ENCODE measurements at regions not wholly inside any gene's neighbourhood (a gene's known extent, or its start where the extent isn't known, plus 50 kb on each side); places are given as distances from the start of the nearest gene placed in this dataset.

- TF ChIP-seq, protein P1, sequence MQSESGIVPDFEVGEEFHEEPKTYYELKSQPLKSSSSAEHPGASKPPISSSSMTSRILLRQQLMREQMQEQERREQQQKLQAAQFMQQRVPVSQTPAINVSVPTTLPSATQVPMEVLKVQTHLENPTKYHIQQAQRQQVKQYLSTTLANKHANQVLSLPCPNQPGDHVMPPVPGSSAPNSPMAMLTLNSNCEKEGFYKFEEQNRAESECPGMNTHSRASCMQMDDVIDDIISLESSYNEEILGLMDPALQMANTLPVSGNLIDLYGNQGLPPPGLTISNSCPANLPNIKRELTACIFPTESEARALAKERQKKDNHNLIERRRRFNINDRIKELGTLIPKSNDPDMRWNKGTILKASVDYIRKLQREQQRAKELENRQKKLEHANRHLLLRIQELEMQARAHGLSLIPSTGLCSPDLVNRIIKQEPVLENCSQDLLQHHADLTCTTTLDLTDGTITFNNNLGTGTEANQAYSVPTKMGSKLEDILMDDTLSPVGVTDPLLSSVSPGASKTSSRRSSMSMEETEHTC (IDR thresholded peaks at IDR 0.05): no peak
- TF ChIP-seq HDAC2 (IDR thresholded peaks at IDR 0.05): no peak
- no peak for TF ChIP-seq TCFL5 (CRISPR knock-in tag; conservative IDR thresholded peaks at IDR 0.05)
Observed at GRCh38 chr14:28879573-28879996, 113.0 kb downstream of the FOXG1 start (continued).

GRCh38 chr14:28886940-28887339 lies 120.4 kb downstream of the FOXG1 start:
- TF ChIP-seq RBM17 (IDR thresholded peaks at IDR 0.05; ENCODE audit: borderline replicate concordance, low read depth, low read length) (no peak), ARID3A (IDR thresholded peaks at IDR 0.05; ENCODE audit: borderline replicate concordance, low read depth, low read length) (no peak), SP1 (CRISPR knock-in tag; IDR thresholded peaks at IDR 0.05) (no peak), MED1 (CRISPR knock-in tag; IDR thresholded peaks at IDR 0.05; ENCODE audit: borderline replicate concordance) (no peak), KAT2B (IDR thresholded peaks at IDR 0.05; ENCODE audit: low read depth, low read length) (no peak), KLF16 (IDR thresholded peaks at IDR 0.05) (no peak), ZKSCAN1 (IDR thresholded peaks at IDR 0.05; ENCODE audit: low read depth, low read length) (no peak), POLR2A (conservative IDR thresholded peaks at IDR 0.05) (no peak)
- TF ChIP-seq, protein P2, sequence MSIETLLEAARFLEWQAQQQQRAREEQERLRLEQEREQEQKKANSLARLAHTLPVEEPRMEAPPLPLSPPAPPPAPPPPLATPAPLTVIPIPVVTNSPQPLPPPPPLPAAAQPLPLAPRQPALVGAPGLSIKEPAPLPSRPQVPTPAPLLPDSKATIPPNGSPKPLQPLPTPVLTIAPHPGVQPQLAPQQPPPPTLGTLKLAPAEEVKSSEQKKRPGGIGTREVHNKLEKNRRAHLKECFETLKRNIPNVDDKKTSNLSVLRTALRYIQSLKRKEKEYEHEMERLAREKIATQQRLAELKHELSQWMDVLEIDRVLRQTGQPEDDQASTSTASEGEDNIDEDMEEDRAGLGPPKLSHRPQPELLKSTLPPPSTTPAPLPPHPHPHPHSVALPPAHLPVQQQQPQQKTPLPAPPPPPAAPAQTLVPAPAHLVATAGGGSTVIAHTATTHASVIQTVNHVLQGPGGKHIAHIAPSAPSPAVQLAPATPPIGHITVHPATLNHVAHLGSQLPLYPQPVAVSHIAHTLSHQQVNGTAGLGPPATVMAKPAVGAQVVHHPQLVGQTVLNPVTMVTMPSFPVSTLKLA (conservative IDR thresholded peaks at IDR 0.05): no peak
- TF ChIP-seq, protein P3, sequence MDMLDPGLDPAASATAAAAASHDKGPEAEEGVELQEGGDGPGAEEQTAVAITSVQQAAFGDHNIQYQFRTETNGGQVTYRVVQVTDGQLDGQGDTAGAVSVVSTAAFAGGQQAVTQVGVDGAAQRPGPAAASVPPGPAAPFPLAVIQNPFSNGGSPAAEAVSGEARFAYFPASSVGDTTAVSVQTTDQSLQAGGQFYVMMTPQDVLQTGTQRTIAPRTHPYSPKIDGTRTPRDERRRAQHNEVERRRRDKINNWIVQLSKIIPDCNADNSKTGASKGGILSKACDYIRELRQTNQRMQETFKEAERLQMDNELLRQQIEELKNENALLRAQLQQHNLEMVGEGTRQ (CRISPR knock-in tag; IDR thresholded peaks at IDR 0.05): no peak
- H4K20me1 ChIP-seq (replicated peaks; ENCODE audit: control insufficient read depth, insufficient read depth, low read length): no peaks in the 10 kb centered on the region
- ATAC-seq (no peak), DNase-seq (ENCODE audit: extremely low read depth in 1 of 4, low spot score in 3 of 4) (no peak), FAIRE-seq (no peak)
- no peaks in the 10 kb centered on the region for H3K36me3 ChIP-seq (ENCODE audit: control insufficient read depth, insufficient read depth, low read length)
- H3K27ac ChIP-seq (ENCODE audit: extremely low read depth, low read depth, low read length): no peak overlapping the region
- no peak overlapping the region for H3K4me3 ChIP-seq
- intact Hi-C loops (cut with micrococcal nuclease): no loop called here
- no peaks in the 10 kb centered on the region; the same call in 2 of the 3 replicates for H3K79me2 ChIP-seq (ENCODE audit: control insufficient read depth, insufficient read depth, low read length)
- in situ Hi-C loops (cut with MboI): no loop called here
- no peaks in the 10 kb centered on the region for H3K4me1 ChIP-seq (replicated peaks in 1 of 2; ENCODE audit: control insufficient read depth in 2 of 2, insufficient read depth in 2 of 2, low read length in 2 of 2)
- H3K9me3 ChIP-seq (replicated peaks; ENCODE audit: control insufficient read depth, insufficient read depth, low read depth, low read length): no peaks in the 10 kb centered on the region
- POLR2A ChIA-PET: no interaction called here
- WGBS (ENCODE audit: insufficient coverage, low coverage, missing lambda C conversion rate): 79% methylated on average over 5 of the region's 5 CpGs
- no peak overlapping the region for H3K4me2 ChIP-seq (ENCODE audit: insufficient read depth, low read length)
- no peak overlapping the region for H3K9ac ChIP-seq (ENCODE audit: insufficient read depth in 1 of 2, low read depth in 2 of 2, low read length in 2 of 2)
- CTCF ChIA-PET (ENCODE audit: low intra/inter-chr PET ratio): no interaction called here
- H2AFZ ChIP-seq (ENCODE audit: low read depth, low read length): no peak overlapping the region
- no peaks in the 10 kb centered on the region for H3K9me1 ChIP-seq (ENCODE audit: control insufficient read depth, insufficient read depth, low read length)
- H3K27me3 ChIP-seq (ENCODE audit: control insufficient read depth in 2 of 2, insufficient read depth in 2 of 2, low read length in 2 of 2): no peaks in the 10 kb centered on the region
- BruUV-seq (replicated peaks): no TSS peak
